ENCODE measurements at regions not wholly inside any gene's neighbourhood (a gene's known extent, or its start where the extent isn't known, plus 50 kb on each side); places are given as distances from the start of the nearest gene placed in this dataset.

GRCh38 chr2:103808814-103809213 is 1045.1 kb upstream of the POU3F3 start:
- no peak for TF ChIP-seq CTCF (IDR thresholded peaks at IDR 0.05; ENCODE audit: low read depth, low read length)
- no peak for DNase-seq (ENCODE audit: extremely low read depth, low read depth)

- DNase-seq (ENCODE audit: extremely low read depth, low read depth) = no peak
- no peak for TF ChIP-seq CTCF (IDR thresholded peaks at IDR 0.05; ENCODE audit: low read depth, low read length)
Measured at GRCh38 chr2:103809415-103809814, 1044.5 kb upstream of the POU3F3 start.

GRCh38 chr2:103809941-103810441 is 1043.9 kb upstream of the POU3F3 start:
- no peak for TF ChIP-seq CTCF (IDR thresholded peaks at IDR 0.05; ENCODE audit: low read depth, low read length)
- DNase-seq (ENCODE audit: extremely low read depth, low read depth) = no peak

- no peak for TF ChIP-seq CTCF (IDR thresholded peaks at IDR 0.05; ENCODE audit: low read depth, low read length)
- DNase-seq (ENCODE audit: extremely low read depth, low read depth) = no peak
Measured at GRCh38 chr2:103810875-103811274, 1043.0 kb upstream of the POU3F3 start.

- no peak for TF ChIP-seq CTCF (IDR thresholded peaks at IDR 0.05; ENCODE audit: low read depth, low read length)
- no peak for DNase-seq (ENCODE audit: extremely low read depth, low read depth)
Measured at GRCh38 chr2:103814016-103814415, 1039.9 kb upstream of the POU3F3 start.

GRCh38 chr2:103815731-103816130 is 1038.2 kb upstream of the POU3F3 start:
- DNase-seq (ENCODE audit: extremely low read depth, low read depth) = no peak
- TF ChIP-seq CTCF (IDR thresholded peaks at IDR 0.05; ENCODE audit: low read depth, low read length) = no peak

GRCh38 chr2:103817746-103818145 is 1036.2 kb upstream of the POU3F3 start:
- DNase-seq (ENCODE audit: extremely low read depth, low read depth) = no peak
- no peak for TF ChIP-seq CTCF (IDR thresholded peaks at IDR 0.05; ENCODE audit: low read depth, low read length)
